HG02623 (cell line): ENCODE measurements at regions not wholly inside any gene's neighbourhood (a gene's known extent, or its start where the extent isn't known, plus 50 kb on each side); places are given as distances from the start of the nearest gene placed in this dataset.

Experiments used
- ATAC-seq: cut with Tn5 transposase; IDR thresholded peaks from one replicate; pipeline ENCODE4 v1.9.1; 2021; ENCODE audit warnings: moderate library complexity; ENCODE audit not compliant: unreplicated experiment

DNA sequence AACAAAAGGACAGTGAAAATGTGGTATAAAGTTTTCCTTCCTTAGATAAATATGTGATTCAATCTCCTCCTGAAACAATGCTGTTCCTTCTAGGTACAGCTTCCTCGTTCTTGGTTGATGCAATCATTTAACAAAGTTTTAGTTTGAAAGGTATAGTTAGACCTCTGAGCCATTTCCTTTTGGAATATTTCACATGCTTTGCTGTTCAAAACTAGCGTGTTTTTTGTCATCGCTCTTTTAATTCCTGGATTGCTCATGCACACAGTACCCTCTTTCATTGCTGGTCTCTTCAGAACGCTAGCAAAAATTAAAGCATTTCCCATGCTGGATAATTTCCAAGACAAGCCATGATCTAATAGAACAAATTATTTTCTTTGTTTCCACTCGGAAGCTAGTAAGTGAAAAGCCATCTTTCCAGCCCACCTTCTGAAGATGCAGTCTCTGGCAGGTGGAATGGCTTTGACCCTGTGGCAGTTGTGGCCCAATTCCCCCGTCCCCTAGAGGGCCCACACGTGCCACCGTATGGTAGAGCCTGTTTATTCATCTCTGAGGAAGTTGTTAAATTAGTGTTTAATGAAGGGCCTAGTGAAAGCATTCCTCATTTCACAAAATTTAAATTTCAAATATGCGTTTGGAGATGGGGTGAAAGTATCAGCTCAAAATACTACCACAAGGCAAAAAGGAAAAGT lies 1040.6 kb upstream of the SLC10A2 start:
- no peak for ATAC-seq

DNA sequence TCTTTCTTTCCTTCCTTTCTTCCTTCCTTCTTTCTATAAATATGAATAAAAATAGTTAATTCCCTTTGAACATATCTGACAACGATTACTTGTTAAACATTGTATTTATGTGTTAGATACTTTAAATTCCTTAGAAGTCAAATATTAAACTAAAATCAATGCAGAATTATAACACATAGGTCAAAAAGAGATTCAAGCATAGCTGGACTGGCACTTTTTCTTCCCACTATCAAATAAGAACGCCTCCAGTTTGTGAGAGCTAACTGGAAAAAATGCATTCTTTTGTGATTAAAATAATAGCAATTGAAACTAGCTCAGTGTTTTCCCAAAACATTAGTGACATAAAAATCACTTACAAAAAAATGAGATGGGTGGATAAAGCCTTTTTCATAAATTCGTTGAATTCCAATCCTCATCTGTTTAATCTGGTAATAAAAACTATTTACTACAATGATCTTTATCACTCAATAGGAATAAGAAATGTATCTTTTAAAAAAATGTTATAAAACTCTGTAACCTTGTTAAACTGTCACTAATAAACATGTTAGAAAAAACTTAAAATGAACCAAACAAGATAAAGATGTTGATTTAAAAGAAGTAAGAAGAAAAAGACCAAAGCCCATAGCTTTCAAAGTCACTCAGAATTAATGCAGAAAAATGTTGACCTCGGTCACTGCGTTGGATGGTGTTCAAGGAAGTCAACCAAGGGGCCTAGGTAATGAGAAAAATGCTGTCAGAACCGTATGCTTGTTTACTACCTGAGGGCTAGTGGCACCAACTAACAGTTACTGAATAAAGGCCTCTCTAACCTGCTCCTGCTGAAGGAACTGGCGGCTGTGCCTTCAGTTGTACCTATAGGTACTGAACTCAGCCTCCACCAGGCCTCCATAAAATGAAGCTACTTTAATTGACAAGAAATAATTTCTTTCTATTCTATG lies 1039.5 kb upstream of the SLC10A2 start:
- no peak for ATAC-seq

DNA sequence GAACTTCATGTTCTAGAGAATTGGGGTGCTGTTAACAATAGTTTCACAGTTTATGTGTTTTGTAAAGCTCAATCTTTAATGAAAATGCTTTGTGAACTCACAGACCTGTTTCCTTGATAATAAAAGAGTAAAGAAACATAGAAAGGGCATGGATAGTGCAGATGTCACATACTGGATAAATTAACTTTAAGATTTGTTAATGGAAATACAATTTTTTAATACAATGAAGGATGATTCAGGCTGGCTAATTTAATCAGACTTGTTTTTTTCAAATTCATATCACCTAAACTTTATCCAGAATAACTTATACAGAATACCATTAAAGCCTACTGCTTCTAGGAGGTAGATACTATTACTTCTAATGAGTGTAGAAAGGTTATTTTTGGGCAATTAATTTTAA lies 1033.5 kb upstream of the SLC10A2 start:
- ATAC-seq, result no peak

DNA sequence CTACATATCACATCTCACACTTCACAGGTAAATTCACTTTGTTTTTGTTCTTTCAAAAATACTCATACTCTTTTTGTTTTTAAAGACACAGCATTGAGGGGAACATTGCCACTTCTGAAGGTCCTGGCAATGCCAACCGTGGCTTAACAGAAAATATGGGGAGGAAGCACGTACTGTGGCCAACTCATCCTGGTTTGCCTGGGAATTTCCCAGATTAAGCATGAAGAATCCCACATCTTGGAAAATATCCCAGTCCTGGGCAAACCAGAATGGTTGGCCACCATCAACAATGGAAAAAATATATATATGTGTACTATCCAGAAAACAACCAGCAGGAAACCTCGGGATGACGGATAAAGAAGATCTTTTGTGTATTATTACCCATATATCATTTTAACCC lies 1032.2 kb upstream of the SLC10A2 start:
- ATAC-seq, result no peak

DNA sequence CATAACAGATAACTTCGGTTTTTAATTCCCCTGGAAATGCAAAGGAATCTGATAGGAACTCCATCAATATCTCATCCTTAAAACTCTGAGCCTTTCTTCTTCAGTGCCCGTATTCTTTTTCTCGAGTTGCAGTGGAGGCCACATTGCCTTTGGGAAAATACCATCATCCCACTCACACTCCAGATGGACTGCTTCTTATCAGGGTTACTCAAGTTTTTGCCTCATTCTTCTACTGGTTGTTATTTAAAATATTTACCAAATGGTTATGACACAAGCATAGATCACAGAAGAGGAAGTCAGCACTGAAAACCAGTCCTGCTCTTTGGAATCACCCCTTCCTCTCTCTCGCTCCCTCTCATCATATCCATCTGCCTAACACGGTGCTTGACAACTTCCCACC lies 1020.5 kb upstream of the SLC10A2 start:
- ATAC-seq, result no peak

DNA sequence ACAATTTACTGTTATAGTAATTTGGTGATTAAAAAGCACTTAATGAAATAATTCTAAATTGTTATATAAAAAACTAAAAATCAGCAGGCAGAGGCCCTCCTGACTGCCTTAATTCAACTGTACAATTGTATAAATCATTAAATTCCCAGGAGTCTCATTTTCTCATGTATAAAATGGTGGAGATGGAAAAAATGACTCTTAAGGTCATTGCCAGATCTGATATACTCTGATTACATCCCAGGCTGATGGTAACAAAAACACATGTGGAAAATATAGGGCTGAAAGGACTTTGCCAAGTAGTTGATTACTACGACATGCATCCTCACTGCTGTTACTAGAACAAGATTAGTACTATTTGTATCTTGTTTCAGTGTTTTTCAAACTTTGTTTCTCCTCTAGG lies 1020.0 kb upstream of the SLC10A2 start:
- ATAC-seq, result no peak

DNA sequence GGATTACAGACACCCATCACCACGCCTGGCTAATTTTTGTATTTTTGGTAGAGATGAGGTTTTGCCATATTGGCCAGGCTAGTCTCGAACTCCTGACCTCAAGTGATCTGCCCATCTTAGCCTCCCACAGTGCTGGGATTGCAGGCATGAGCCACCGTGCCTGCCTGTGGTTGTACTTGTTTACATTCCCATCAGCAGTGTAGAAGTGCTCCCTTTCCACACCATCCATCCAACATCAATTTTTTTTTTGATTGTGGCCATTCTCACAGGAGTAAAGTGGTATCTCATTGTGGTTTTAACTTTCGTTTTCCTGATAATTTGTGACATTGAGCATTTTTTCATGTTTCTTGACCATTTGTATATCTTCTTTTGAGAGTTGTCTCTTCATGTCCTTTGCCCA lies 1019.4 kb upstream of the SLC10A2 start:
- no peak for ATAC-seq

DNA sequence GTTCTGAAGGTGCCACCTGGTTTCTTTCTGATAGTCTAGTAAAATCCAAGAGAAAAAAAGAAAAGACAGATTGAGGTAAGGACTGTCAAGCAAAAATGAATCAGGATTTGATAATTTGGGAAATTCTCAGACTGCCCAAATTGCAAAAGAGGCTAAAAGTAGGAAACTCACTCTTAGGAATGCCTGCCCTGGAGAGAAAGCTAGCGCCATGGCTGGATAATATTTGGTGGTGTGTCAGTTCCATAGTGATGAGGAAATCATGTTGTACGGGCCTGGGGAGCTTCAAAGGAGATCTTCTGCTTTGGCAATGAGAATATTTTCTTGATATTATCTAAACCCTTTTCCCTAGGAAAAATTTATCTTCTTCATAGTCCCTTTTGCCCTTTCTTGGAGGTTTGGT lies 1008.1 kb upstream of the SLC10A2 start:
- ATAC-seq, result no peak

DNA sequence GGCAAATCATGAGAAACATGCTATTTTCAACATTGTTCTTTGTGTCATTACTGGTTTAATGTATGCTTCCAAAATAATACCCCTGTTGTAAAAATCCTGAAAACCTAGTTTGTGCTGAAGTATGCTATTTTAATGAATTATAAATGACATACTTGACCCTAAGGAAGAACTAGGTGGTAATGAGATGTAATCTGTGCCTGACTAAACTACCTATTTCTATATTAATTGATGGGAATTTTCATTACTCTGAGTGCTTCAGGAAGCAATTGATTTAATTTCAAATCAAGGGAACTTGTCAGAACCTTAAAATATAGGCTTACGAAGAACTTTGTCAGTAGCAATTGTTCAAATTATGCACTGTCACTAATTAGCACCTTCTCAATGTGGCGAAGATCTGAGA lies 1005.6 kb upstream of the SLC10A2 start:
- ATAC-seq, result no peak

DNA sequence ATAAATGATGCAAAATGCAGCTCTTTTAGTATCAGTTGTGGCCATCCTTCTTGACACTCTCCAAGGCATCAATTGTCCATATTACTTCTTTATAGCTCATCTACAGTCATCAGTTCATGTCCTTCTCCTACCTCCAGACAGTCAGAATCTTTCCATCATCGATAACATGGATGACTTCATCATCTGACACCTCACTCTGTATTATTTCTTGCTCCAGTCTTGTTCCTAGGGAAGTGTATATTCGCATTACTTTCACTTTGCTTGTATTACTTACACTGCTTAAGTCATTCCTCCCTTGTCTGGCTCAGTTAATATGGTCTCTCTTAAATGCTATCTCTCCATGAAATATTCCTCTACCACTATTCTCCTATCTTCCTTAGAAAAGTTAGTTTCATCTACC lies 999.1 kb upstream of the SLC10A2 start:
- no peak for ATAC-seq

DNA sequence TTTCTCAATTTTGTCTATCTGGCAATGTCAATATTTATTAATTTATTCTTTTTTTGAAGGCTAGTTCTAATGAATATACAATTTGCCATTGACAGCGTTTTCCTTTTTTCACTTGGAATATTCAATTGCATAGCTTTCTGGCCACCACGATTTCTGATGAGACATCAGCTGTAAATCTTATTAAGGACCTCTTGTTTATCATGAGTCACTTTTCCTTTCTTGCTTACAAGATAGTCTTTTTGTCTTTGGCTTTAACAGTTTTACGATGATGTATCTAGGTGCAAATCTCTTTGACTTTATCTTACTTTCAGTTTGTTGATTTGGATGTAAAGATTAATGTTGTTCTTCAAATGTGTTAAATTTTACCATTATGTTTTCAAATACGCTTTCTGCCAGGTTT lies 991.6 kb upstream of the SLC10A2 start:
- ATAC-seq, result no peak

DNA sequence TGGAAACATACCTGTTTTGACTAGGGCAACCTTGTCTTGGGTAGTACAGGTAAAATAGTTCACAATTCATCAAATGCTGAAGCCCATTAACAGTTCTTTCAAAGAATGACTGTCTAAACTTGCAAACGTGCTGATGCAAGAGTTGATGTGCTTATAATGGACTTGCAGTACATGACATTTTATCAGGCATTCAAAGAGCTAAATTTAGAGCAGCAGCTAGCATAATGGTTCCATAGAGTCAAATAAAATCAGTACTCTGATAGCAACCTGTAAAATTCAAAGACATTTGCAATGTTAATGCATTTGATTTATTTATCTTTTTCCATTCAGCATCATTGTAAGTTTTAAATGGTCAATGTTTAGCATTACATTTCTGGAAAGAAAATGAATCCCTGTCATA lies 979.7 kb upstream of the SLC10A2 start:
- ATAC-seq, result no peak

DNA sequence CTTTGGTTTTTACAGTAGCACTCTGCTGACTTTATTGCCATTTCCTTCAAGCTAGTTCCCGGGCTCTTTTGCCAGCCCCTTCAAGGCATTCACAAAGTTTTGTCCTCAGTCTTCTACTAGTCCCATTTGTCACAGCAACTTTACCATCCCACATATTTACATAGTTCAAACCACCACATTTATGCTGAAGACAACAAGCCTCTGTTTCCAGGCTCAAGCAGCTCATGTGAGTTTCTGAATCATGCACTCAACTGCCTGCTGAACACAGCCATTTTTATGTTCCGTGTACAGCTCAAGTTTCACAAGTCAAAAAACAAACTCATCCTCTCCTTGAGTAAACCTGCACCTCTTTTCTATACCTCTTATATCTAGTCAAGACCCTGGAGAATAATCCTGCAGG lies 977.0 kb upstream of the SLC10A2 start:
- no peak for ATAC-seq

DNA sequence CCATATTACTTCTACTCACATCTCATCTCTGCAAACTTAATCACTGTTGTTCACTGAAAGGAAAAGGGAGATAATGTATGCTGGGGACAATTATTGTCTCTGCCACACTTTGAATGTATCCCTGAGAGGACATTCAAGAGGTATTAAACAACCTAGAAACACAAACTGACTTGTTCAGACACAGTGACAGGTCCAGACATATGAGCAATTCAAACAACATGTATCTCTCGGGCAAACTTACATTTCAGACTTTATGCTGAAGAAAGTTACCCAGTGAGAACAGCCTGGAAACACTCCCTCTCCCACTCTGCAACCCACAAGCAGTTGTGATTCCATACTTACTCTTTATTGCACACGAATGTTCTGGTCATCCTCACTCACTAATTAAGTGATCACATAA lies 968.7 kb upstream of the SLC10A2 start:
- no peak for ATAC-seq

DNA sequence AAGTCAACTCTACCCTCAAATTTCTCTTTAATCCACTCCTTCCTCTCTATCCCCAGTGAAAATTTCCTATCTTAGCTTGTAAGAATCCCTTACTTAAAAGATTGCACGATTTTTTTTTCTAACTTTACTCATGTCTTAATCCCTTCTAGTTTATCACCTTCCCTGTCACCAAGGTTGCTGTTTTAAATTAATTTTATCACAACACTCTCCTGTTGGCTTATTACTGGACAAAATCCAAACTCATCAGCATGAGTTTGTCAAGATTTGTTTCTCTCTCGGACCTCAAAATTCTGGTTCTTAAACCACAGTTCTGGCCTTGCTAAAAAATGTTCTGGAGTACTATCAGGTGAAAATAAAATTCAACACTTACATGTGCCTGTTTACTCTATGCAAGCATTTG lies 959.1 kb upstream of the SLC10A2 start:
- no peak for ATAC-seq

DNA sequence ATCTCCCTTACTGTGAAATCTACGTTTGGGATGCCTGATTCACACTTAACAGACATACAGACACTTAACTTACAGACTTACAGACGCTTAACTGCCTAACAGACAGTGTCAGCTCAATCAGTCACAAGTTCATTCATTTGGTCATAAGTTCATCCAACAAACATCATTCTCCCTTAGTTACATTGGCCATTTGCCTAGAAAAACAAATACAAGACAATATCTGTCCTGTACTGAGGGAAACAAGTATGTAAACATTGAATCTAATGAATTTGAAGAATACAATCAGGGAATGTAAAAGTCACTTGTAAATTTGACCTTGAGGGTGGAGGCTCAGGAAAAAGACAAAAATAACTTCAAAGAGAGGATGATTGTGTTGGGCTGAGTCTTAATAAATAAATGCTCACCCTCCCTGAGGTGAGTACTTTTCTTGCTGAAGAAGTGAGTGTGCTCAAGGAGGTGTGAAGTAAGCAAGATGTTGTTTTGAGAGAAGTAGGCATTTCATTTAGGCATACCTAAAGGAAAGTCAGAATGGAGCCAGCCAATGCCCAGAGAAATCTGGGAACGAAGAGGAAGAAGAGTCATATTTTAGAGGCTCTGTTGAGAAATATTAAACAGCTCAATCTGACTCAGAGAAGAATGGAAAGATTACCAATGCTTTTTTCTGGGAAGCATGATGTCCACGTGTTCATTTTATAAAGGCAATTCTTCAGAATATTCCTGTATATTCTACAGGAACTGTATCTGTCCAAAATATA lies 958.4 kb upstream of the SLC10A2 start:
- ATAC-seq, result no peak

DNA sequence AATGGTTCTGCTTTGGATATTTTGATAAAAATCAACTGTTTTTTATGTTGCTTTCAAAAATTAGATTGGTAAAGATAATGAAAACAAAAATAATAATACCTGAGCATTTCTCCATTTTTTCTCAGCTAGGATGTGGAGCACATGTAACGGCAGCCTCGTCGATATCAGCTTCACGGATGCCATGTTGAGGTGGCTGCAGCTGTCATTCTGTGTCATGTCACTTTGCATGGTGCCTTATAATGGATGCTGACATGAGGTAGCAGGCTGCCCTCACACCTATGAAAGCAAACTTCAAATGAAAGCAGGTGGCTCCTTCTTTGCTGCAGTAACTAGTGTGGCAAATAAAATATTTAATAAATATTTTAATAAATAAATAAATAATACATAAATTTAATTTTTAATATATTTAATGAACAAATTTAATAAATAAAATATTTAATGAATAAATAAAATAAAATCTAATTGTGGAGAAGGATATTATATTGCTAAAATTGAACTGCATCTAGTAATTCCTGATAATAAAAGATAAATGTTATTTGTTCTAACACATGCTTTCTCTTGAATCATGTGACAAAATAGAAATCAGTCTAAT lies 955.7 kb upstream of the SLC10A2 start:
- ATAC-seq, result no peak

DNA sequence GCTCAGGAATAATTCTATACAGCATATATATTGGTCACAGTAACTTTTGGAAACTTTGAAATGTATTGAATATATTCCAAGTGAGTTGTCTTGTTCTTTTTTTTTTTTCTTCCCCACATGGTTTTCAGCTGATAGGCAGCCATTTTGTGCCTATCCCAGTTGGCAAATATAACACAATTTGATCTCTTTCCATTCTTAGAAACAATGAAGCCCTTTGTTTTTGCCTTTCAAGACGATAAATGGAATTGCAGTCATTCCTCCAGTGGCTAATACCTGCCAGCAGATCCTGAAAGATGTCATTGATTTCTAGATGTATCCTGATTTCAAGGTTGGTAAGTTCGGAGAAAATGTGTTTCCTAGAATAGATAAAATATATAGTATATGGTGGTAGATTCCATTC lies 951.1 kb upstream of the SLC10A2 start:
- ATAC-seq, result no peak

DNA sequence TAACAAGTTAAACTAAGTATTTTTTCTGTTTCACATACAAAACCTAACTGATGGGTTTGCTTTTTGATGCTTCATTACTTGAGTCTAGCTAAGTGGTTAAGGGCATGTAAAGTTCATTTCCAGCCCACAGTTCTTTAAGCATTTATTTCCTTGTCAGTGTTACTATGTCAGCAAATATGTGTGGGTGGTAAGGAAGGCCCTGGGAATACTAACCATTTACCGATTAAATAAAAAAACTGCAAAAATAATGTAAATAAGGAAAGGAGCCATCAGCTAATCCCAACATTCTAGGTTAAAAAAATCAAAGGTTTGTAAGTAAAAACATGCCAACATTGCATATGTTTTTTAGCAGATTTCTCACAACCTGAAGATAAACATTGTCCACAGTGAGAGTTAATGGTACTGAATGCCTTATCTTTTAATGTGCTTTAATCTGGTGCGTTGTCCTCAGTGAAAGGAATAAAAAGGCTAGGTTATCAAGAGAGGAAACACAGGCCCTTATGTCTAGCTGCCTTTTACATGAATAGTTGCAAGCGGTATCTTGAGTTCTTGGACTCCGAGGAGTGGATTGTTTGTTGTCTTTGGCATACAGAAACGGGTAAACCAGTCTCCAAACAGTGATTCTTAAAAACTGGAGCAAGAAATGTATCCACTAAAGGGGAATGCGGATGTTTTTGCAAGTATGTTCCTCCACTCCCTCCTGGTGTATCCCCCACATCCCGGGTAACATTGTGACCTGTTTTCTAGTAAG lies 949.6 kb upstream of the SLC10A2 start:
- ATAC-seq, result no peak

DNA sequence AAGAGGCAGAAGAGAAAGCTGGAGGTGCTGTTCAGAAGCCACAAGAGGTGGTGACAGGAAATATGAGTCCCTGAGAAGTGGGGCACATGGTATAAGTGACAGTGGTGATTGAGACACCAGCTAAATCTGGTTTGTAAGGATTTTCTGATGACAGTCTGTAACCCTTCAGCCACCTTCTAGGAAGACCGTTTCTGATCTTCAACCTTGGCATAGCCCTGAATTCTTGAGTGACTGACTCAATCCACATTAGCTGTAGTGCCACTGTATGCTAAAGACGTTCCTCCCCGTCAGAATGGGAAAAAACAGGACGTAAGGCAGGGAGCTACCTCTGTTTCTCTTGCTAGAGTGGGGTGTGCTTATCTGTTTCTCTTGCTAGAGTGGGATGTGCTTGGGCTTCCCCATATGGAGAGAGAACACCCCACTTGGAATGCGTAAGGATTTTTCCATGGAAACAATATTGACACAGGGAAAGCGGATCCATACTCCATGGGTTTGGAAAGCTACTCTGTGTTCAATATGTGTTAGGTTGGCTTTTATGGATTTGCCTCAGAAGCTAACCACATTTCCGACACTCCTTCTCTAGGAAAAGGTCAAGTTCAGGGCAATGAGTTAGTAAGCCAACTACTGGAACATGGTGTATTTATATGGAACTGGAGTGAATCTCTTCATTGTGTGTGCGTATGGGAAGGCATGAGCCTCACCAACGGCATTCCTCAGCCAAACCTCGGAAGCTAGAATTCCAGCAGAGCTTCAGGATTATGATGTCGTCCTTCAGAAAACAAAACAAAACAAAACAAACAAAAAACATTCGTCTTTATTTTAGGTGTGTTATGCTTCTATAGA lies 948.8 kb upstream of the SLC10A2 start:
- ATAC-seq, result no peak
